HG03432 (cell line): ENCODE measurements at regions not wholly inside any gene's neighbourhood (a gene's known extent, or its start where the extent isn't known, plus 50 kb on each side); places are given as distances from the start of the nearest gene placed in this dataset.
"Not testable (repeated sequence)": the region's sequence is repeated elsewhere in the genome, so short reads cannot be mapped to it uniquely, and the experiment has no call there.

Experiments used
- ATAC-seq: cut with Tn5 transposase; IDR thresholded peaks from one replicate; pipeline ENCODE4 v1.9.1; 2021; ENCODE audit warnings: mild to moderate bottlenecking, moderate library complexity; ENCODE audit not compliant: unreplicated experiment

DNA sequence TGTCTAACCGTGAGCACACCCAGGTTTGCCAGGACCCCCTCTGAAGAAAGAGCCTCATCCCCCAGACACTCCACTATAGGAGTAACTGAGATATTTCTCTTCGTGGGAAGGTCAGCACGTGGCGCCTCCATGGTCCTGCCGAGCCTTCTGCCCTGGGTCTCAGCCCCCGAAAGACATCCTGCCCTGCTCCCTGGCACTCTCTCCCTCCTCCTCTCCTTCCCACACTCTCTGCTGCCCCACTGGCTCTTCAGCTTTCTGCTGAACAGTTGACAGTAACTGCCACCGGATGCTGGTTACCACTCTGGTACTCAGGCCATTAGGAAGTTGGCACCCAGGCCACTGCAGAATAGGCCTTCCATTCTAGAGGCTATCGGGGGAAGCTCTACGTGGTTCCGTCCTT, 185.2 kb downstream of the UACA start:
- no peak for ATAC-seq

DNA sequence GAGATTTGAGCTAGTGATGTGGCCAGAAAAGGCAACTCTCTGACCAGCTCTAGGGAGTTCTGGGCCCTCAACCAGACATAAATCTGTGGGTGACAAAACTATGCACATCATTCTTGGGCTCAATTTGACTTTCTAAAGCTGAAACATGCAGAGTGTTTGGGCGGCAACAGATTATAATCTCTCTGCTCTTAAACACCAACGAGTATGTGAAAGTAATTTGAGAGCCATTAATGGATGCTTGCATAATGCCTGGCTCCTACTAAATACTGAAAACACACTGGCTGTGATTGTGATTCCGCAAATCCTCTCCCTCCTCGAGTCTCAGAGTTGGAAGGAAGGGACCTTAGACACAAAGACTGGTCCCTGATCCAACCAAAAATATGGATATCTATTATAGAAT, 186.7 kb downstream of the UACA start:
- ATAC-seq: no peak

DNA sequence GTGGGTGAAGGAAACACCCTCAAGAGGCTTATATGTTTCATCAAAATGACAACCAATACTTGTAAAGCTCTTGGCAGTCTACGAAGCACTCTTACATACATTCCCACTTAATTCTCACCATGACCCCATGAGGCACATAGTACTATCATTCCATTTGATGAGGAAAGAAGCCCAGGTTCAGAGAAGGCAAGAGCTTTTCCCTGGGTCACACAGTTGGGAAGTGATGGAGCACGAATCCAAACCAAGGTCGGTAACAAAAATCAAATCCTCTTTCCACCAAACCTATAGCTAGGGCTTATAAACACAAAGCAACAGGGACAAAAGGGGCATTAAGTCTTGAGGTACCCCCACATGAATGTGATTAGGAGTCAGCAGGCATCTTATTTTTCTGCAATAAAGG, 187.1 kb downstream of the UACA start:
- ATAC-seq: no peak

DNA sequence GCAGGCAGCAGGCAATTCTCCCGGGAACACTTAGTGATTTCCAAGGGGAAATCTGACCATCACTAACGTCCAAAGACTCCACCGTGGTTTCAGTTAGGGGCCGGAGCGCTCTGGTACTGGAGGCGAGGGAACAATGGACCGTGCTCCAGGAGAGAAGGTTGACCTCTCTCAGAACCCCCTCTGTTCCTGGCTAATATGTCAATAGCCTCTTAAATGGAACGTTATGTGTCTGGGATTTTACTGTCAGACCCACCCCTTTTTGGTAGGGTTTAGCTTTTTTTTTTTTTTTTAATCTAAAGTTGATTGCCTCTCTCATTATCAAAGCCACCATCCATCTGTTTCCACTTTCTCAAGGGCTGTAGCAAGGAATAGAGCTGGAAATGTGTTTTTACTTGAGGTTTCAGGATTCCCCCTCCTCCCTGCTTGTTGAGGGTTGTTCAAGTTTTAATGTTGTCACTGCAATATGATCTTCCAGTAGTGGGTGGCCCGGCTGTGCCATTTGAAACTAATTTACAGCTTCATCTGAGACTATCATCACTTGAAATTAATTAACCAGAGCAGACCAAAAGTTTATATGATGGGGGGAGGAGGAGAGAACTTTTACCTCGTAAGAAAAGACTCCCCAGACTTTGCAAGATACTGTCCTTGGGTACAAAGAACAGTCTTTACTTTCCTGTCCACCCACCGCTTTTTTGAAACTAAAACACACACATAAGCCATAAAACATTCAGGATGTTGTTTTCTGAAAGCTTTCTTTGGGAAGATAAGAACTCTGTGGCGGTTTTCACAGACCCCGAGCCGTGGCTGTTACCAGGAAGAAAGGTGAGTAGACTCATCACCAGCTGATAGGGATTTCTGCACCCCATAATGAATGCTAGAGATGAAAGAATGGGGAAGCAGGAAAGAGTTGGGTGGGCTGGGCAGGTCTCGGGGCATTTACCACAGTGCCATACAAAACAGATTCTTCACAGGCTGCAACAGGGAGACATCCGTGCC, 187.8 kb downstream of the UACA start:
- no peak for ATAC-seq

DNA sequence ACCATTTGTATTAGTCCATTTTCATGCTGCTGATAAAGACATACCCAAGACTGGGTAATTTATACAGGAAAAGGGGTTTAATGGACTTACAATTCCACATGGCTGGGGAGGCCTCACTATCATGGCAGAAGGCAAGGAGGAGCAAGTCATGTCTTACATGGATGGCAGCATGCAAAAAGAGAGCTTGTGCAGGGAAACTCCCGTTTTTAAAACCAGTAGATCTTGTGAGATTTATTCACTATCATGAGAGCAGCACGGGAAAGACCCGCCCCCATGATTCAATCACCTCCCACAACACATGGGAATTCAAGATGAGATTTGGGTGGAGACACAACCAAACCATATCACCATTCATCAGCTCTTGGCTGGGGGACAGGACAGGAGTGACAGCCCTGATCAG, 189.0 kb downstream of the UACA start:
- ATAC-seq: not testable (repeated sequence)

DNA sequence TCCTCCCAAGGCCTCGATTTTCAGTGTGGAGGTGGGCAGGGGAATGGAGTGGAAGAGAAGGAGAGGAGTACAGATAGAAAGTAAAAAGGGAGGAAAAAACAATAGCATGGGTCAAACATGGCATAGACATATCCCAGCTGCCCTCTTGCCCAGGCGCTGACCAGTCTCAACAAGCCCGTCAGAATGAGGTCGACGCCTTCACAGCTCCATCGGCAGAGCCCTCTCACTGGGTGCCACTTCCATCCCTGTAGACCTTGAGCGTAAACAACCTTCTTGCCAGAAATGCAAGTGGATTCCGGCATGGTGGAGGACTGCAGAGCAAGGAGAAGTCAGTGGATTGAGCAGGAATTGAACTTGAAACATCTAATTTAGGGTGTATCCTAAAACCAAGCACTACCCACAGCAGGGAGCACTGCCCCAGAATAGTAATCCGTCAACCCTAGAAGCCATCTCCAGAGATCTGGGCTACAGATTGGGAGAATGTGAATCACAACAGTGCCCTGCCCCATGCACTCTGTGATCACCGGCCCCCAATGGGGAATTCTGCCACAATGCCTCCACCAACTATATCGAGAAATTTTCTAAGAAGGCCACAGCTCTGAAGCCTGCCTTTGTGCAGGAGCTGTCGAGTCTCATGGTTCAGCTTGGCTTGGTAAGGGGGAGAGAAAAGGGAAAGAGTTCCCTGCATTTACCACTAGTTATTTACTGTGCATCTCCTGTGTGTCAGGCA, 190.1 kb downstream of the UACA start:
- no peak for ATAC-seq

DNA sequence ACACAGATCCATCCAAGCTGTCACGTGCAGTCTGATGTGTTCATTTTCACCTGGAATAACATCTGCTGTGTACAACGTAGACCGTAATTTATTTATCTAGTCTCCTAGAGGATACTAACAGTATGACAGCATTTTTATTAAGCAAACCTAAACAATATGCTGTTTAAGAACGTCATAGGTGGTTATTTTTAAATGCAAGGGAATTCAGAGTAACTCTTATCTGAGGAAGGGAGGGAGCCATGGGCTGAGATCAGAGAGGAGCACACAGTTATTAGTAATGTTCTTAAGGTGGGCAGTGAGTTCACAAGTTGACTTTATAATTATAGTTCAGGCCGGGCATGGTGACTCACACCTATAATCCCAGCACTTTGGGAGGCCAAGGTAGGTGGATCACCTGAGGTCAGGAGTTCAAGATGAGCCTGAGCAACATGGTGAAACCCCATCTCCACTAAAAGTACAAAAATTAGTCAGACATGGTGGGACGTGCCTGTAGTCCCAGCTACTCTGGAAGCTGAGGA, 193.6 kb downstream of the UACA start:
- ATAC-seq: no peak

DNA sequence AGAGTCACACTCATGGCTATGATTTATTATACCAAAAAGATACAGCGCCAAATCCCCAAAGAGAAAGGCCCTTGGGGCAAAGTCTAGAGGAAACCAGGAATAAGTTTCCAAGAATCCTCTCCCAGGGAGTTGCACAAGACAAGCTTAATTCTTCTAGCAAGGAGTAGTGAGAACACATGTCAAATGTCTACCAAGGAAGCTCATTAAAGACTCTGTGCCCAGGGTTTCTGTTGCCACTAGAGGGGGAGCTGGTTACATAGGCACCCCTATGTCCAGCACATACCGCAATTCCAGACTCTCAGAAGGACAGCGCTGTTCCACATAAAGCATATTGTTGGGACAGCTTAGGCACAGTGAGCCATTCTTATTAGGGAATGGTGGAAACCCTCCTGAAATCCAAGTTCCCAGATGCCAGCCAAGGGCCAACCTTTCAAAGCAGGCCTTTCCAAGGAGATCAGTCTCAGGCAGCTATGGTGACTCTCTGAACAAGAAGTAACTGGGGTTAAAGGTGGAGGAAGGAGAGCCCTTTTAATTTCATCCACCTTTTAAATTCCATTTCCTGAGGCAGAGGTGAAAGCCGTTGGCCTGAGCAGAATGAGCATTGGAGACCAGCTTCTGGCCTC, 194.2 kb downstream of the UACA start:
- no peak for ATAC-seq

DNA sequence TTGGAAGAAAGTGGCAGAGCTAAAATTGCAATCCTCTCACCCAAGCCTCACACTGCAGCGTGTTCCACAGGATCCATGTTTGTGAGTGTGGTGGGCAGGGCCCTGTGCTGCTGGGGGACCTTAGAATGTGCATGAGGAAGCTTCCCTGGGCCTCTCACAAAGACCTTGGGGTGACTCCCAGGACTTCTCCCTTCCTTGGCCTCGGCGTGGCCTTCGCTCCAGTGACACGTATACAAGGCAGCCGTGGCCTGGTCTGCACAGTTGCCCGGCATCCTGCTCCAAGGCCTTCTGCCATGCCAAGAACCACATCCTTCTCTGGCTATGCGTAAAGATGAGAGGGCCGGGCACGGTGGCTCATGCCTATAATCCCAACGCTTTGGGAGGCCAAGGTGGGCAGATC, 196.4 kb downstream of the UACA start:
- no peak for ATAC-seq

DNA sequence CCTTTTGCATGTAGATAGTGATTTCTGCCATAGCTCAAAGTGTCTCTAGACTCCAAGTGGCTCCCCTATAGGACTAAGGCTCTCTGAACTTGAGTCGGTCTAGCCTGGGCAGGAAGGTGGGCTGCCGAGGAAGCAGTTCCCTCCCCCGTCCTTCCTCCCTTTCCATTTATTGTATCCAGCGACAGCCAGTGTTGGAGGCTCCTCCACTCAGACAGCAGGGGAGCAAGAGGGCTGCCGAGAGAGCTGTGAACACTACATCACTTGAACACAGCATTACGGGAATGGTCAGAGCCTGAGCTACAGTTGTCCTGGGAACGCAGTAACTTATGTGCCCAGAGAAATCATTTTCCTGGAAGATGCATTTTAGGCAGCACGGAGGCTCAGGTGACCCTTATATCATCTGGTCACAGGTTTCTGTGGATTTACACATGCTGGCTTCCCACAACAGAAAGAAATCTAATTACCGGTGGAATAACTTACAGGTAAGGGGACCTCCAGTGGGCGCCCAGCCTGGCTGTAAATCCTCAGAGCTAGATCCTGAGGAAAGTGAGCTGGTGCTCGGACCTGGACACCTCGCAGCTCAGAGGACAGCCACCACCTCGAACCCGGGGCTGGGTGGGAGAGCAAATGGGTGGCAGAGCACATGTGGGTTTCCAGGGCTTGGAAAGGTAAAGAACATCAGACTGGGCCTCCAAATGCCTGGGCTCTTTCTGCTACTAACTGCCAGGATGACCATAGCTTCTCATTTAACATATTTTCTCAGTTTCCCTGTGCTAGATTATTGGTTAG, 197.1 kb downstream of the UACA start:
- no peak for ATAC-seq

DNA sequence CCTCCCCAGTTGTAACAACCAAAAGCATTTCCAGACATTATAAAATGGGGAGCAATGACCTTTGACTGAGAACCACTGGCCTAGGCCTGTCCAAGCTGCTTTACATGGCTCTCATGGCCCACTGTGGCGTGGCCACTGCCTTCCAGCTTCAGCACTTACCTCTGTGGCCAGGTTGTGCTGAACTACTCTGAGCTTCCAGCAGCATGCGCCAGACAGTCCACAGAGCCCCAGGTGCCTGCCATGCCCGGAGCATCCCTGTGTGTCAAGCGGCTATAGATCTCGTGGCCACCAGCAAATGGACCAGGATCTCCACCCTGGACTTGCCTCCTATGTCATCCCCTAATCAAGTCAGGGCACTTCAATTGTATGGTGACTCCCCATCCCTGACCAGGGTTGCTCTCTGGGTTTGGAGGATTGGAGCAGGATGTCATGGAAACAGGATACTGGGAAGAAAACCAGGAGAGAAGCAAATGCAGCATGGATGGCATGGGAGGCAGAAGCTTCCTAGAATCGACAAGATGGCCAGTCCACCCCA, 199.7 kb downstream of the UACA start:
- ATAC-seq: no peak

DNA sequence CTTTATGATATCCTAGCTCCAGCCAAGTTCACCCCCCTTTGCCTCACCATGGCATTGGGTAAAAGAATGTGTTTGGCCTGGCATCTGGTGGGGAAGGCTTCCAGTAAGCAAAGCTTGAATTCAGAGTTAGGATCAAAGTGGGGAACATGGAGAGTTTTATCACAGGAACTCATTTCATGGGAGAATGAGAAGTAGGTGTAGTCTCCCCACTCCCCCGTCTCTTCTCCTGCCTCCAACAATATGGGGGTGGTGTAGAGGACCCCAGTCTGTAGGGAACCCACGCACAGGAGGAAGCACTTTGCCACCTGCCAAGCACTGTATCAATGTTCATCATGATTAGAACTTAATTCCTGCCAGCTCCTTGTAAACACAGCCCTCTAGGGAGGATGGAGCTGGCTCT, 200.5 kb downstream of the UACA start:
- ATAC-seq: no peak

DNA sequence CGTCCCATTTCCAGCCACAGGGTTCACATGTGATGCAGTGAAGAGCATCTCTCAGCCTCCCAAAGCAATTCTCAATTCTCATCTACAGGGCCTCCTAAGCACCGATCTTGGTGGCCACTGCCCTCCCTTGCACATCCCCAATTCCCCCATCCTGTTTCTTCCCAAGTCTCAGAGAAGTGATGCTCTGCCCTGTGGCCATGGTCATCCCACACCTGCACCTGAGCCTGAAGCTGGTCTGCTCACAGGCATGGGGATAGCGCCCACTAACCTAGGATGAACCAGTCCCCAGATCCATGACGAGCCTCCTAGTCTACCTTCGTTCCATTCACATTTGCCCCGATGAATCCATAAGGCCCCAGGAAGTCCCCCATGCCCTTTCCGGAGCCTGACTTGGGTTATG, 201.5 kb downstream of the UACA start:
- ATAC-seq: no peak

DNA sequence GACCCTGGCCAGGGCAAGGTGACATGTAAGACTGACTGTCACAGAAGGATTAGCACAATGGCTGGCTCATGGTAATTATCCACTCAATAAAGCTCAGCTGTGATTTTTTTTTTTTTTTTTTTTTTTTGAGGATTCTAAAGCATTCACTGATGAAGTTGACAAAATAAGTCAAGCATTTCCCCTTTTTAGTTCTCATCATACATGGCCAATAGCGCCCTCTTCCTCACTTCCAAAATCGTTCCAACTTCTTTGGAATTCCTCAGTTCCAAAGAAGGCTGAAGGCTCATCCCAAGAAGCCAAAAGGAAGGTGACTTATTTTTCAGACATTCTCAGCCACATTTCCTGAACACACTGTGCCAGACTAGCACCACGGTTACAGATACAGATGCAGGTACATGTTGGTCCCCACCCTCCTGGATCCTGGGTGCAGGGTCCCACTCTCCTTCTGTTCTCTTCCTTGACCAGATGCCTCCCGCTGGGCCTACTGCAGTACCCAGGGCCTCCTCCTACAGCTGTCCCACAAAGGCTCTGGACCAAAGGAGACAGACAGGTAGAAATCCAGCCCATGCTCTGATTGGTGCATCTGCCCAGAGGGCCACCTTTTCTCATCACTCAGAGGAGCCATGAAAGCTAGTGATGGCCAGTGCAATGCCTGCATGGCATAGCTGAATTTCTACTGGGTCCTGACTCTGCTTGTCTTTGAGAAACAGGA, 202.6 kb downstream of the UACA start:
- no peak for ATAC-seq

DNA sequence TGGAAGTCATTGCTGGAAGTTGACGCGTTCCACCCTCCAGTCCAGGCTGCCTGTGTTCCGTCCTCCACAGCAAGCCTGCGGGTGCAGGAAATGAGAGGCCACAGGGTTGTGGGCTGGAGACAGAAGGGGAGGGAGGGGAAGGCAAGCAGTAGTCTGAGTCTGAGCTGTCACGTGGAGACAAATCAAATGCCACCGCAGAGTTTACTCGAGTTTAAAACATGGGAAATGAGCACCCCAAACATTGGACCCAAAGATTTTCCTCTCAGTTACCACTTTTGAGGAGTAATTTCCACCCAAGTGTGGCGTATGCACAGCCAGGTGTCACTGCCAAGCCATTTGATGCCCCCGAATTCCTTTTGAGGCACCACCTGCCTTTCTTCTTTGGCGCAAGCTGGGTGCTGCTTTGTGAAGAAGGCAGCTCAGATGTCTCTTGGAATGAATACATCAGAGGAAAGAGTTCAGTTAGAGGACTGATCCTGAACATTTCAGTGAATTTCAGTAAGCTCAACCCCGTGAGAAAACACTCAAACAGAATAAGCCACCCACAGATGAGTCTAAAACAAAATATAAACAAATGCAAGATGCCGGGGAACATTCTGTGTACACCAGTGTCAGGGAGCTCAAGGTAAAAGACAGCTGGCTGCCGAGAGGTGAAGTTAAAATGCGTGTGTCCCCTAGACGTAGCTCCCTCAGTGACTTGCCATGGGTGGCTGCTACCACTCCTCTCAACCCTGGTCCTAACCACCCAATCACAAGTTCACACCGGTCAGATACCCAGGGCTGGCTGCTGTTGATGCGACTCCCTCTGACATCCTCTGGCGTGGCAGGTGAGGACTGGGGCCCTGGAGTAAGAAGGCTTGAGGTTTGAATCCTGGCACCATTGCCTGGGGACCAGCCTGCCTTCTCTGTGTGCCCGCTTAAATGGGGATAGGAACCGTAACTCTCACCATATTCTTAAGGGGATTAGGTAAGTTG, 203.8 kb downstream of the UACA start:
- ATAC-seq: no peak

DNA sequence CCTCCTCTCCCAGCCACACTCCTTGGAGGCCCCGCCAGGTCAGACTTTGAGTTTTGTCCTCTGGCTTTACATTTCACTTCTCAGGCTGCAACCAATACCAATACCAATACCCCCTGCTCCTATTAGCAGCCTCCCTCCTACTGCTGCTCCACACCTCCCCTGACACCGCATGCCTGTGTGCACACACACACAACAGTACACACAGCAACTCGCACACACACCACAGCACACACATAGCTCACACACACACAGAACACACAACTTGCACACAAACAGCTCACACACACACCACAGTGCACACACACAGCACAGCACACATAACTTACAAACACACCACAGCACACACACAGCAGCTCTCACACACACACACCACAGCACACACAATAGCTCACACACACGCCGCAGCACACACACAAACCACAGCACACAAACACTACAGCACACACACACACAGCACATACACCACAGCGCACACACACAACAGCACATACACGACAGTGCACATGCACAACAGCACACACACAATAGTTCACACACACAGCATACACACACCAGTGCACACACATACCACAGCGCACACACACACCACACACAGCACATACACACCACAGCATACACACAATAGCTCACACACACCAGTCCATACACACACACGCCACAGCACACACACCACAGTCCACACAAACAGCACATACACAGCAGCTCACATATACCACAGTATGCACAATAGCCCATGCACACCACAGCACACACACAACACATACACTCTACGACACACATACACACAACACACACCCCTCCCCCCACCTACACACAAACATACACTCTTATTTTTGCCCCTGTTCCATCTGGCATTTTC, 204.7 kb downstream of the UACA start:
- no peak for ATAC-seq

DNA sequence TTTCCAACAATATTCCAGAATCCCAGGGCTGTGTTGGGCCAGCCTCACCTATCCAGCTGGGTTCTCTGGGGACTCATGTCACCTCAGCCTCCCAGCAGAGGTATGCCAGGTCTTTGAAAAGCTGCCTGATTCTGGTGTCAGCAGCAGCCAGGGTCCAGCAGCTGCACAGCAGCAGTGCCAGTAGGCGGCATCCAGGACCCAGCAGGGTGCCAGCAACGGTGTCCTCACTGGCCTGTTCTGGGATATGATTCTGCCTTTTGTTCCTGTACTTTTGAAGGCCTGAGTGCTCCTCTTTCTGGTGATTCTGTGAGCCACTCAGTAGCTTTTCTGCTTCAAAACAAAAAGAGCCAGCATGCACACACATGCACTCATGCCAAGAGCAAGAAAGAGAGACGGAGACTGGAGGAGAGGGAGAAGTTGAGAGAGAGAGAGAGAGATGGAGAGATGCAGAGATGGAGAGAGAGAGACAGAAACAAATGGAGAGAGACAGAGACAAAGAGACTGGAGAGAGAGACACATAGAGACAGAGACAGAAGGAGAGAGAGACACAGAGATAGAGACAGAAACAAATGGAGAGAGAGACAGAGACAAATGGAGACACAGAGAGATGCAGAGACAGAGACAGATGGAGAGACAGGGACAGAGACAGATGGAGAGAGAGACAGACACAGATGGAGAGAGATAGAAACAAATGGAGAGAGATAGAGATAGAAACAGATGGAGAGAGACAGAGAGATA, 205.7 kb downstream of the UACA start:
- no peak for ATAC-seq
